IPS-15b (cell line): ENCODE measurements at regions not wholly inside any gene's neighbourhood (a gene's known extent, or its start where the extent isn't known, plus 50 kb on each side); places are given as distances from the start of the nearest gene placed in this dataset.

Experiments used
- H3K27me3 ChIP-seq: one replicate; pipeline ENCODE4 v1.6.1; 2013; ENCODE audit warnings: low read length; ENCODE audit not compliant: control insufficient read depth, insufficient read depth
- H3K36me3 ChIP-seq: one replicate; pipeline ENCODE4 v1.6.1; 2013; ENCODE audit warnings: low read length; ENCODE audit not compliant: control insufficient read depth, insufficient read depth
- H3K4me1 ChIP-seq: one replicate; pipeline ENCODE4 v1.6.1; 2013; ENCODE audit warnings: mild to moderate bottlenecking, low read length; ENCODE audit not compliant: control insufficient read depth, insufficient read depth
- H3K4me3 ChIP-seq: one replicate; pipeline ENCODE4 v1.5.1; 2013; ENCODE audit warnings: low read depth, low read length
- H3K9ac ChIP-seq: one replicate; pipeline ENCODE4 v1.6.1; 2013; ENCODE audit warnings: low read depth, mild to moderate bottlenecking, low read length
- H3K9me3 ChIP-seq: one replicate; pipeline ENCODE4 v1.6.1; 2013; ENCODE audit warnings: mild to moderate bottlenecking, low read length; ENCODE audit not compliant: control insufficient read depth, insufficient read depth

DNA sequence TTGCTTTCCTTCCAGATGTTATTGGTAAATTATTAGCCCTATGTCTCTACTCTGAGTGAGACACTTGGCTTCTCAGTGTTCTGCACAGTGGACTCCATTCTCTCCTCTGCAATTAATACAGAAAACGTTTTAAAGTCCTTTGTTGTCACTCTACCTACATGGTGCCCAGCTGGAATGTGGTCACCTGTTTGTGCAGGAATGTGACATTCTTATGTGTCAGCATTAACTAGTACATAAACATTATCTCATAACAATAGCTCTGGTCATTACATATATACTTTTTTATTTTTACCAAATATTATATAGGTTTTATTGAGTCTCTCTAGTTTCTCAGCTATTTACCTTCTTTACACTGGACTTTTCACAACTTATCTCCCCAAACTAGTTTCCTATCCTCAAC, 147.0 kb upstream of the KCNMB2 start:
- Histone ChIP-seq H3K27me3 (no peaks in the 10 kb centered on the region), H3K9me3 (no peaks in the 10 kb centered on the region), H3K36me3 (no peaks in the 10 kb centered on the region), H3K9ac (no peak overlapping the region), H3K4me3 (no peak overlapping the region), H3K4me1 (no peaks in the 10 kb centered on the region)

DNA sequence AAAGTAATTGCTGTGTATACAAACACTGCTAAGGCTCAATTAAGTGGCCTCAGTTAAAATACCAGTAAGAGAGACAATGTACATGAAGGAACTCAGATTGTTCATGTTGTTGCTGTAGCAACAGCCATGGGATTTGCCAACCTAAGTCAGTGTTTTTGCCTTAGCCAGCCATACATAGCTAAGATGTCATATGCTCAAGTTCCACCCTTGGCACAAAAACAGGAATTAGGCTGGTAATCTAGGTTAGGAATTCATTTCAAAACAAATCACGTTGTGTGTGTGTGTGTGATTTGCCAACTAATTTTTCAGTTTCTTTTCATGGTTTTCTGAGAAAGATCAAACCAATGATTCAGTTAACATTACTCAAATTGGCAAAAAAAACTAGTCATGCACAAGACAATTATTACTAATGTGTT, 143.7 kb upstream of the KCNMB2 start:
- no peak overlapping the region for H3K4me3 ChIP-seq
- H3K36me3 ChIP-seq = no peaks in the 10 kb centered on the region
- no peaks in the 10 kb centered on the region for H3K27me3 ChIP-seq
- no peak overlapping the region for H3K9ac ChIP-seq
- H3K9me3 ChIP-seq = no peaks in the 10 kb centered on the region
- no peaks in the 10 kb centered on the region for H3K4me1 ChIP-seq

DNA sequence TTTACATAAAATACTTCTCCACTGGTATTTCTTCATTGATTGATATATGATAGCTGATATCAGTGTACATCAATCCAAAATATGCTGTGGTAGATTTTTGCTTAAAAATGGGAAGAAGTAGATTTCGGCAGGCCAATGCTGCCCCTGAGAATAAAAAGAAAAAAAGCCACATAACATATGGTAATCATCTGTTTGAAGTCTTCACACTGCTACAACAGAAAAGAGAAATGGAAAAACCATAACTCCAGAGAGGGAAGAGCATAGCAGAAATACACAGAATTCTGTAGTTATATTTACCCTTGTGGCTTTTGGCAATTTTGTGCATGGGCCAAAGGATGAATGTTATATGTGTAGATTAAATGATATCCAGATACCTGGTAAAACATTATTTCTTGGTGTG, 143.1 kb upstream of the KCNMB2 start:
- Histone ChIP-seq H3K9ac (no peak overlapping the region), H3K9me3 (no peaks in the 10 kb centered on the region), H3K27me3 (no peaks in the 10 kb centered on the region), H3K4me1 (no peaks in the 10 kb centered on the region), H3K36me3 (no peaks in the 10 kb centered on the region), H3K4me3 (no peak overlapping the region)

GRCh38 chr3:178393824-178394223, 142.4 kb upstream of the KCNMB2 start:
- no peak overlapping the region for H3K9ac ChIP-seq
- H3K9me3 ChIP-seq = no peaks in the 10 kb centered on the region
- H3K27me3 ChIP-seq = no peaks in the 10 kb centered on the region
- no peak overlapping the region for H3K4me3 ChIP-seq
- H3K4me1 ChIP-seq = no peaks in the 10 kb centered on the region
- no peaks in the 10 kb centered on the region for H3K36me3 ChIP-seq

DNA sequence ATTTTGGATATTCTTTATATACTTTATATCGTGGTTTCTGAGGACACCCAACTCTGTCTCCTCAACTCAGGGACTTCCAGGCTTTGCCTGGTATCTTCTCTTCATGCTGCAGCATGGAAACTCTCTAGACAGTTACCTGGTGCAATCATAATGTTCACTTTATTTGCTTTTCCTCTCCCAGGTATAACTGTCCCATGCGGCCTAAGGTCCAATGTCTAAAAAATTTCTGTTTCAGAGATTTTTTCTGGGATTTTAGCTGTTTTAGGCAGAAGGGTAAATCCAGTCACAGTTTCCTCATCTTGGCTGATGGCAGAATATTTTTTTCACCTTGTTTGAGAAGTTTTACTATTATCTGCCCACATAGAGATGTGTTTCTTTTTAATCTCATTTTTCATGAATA, 139.9 kb upstream of the KCNMB2 start:
- no peaks in the 10 kb centered on the region for H3K9me3 ChIP-seq
- no peak overlapping the region for H3K9ac ChIP-seq

GRCh38 chr3:178397202-178397601, 139.0 kb upstream of the KCNMB2 start:
- Histone ChIP-seq H3K9ac (no peak overlapping the region), H3K36me3 (no peaks in the 10 kb centered on the region), H3K27me3 (no peaks in the 10 kb centered on the region), H3K4me1 (no peaks in the 10 kb centered on the region), H3K4me3 (no peak overlapping the region), H3K9me3 (no peaks in the 10 kb centered on the region)

More for the DNA sequence above, 139.9 kb upstream of the KCNMB2 start:
- Histone ChIP-seq H3K4me1 (no peaks in the 10 kb centered on the region), H3K27me3 (no peaks in the 10 kb centered on the region), H3K4me3 (no peak overlapping the region), H3K36me3 (no peaks in the 10 kb centered on the region)

DNA sequence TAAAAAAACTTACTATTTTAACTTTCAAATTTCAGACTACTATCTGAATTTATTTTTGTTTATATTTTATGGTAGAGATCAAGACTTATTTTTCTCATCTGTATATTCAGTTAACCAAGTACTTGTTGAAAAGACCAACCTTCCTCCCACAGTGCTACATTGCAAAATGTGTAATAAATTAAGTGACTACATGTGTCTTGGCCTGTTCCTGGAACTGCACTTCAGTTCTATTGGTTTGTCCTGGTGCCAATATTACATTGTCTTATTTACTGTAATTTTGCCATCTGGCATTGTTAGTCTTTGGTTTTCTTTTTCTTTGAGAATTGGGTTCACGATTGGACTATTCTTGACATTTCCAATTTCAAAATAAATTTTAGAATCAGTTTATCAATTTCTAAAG, 138.4 kb upstream of the KCNMB2 start:
- Histone ChIP-seq H3K27me3 (no peaks in the 10 kb centered on the region), H3K9me3 (no peaks in the 10 kb centered on the region), H3K9ac (no peak overlapping the region), H3K4me1 (no peaks in the 10 kb centered on the region), H3K36me3 (no peaks in the 10 kb centered on the region), H3K4me3 (no peak overlapping the region)

DNA sequence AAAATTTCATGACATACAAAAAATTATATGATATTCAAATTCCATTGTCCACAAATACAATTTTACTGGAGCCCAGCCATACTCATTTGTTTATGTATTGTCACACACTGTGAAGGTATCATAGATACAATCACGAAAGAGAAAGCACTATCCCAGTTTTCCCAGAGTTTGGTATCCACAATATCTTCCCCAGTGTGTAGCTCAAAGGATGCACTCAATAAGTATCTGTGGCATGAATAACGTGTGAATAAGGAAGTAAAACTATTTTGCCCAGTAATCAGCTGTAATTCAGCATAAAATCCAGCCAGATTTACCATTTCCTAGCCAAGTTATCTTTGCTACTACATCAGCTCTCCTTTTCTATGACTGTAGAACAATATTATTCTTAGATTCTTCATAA, 131.3 kb upstream of the KCNMB2 start:
- H3K9ac ChIP-seq = no peak overlapping the region
- H3K27me3 ChIP-seq = no peaks in the 10 kb centered on the region
- H3K36me3 ChIP-seq = no peaks in the 10 kb centered on the region
- no peaks in the 10 kb centered on the region for H3K4me1 ChIP-seq
- H3K9me3 ChIP-seq = no peaks in the 10 kb centered on the region
- H3K4me3 ChIP-seq = no peak overlapping the region

DNA sequence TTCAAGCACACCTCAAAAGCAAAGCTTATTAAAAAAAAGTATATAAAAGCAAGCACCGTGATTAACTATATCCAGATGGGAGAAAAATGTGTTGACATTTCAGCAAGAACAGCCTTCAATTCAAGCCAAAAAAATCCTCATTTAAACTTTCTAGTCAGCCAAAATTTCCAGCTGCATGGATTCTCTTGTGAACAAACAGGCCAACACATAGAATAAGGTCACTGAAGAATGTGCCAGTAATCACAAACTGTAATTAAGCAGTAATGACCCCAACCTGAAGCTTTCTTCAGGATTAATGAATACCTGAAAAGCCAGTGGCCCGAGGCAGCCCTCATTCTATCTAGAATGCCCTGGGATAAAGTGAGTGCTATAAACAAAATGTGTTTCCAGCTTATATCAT, 130.7 kb upstream of the KCNMB2 start:
- Histone ChIP-seq H3K4me1 (no peaks in the 10 kb centered on the region), H3K9me3 (no peaks in the 10 kb centered on the region), H3K27me3 (no peaks in the 10 kb centered on the region), H3K36me3 (no peaks in the 10 kb centered on the region), H3K4me3 (no peak overlapping the region), H3K9ac (no peak overlapping the region)

DNA sequence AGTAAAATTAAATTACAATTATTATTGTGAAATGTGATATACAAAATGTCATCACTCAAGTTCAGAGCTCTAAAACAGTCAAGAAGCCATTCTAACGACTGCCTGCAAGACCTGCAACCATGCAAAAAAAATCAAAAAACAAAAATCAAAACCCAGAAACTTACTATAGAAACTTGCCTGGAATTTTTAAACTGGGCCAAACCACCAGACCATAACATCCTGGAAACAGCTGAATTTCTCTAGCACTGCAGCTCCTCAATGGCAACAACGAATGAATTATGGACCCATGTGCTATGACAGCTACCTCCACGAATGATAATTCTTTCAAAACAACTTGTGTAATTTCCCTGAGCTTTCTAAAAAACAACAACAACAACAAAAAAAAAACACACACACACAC, 130.0 kb upstream of the KCNMB2 start:
- no peak overlapping the region for H3K9ac ChIP-seq
- no peaks in the 10 kb centered on the region for H3K4me1 ChIP-seq
- no peaks in the 10 kb centered on the region for H3K9me3 ChIP-seq
- no peak overlapping the region for H3K4me3 ChIP-seq
- no peaks in the 10 kb centered on the region for H3K36me3 ChIP-seq
- no peaks in the 10 kb centered on the region for H3K27me3 ChIP-seq

- no peaks in the 10 kb centered on the region for H3K4me1 ChIP-seq
- no peak overlapping the region for H3K9ac ChIP-seq
- H3K36me3 ChIP-seq = no peaks in the 10 kb centered on the region
- H3K27me3 ChIP-seq = no peaks in the 10 kb centered on the region
- no peak overlapping the region for H3K4me3 ChIP-seq
- H3K9me3 ChIP-seq = no peaks in the 10 kb centered on the region
Observed at GRCh38 chr3:178415384-178415783, 120.9 kb upstream of the KCNMB2 start.

DNA sequence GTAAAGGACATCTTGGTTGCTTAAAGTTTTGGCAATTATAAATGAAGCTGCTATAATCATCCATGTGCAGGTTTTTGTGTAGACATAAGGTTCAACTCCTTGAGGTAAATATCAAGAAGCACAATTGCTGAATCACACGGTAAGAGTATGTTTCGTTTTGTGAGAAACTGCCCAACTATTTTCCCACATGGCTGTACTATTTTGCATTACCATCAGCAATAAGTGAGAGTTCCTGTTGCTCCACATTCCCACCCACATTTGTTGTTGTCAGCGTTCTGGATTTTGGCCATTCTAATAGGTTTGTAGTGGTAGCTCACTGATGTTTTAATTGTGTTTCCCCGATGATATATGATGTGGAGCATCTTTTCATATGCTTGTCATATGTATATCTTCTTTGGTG, 118.5 kb upstream of the KCNMB2 start:
- Histone ChIP-seq H3K36me3 (no peaks in the 10 kb centered on the region), H3K4me3 (no peak overlapping the region), H3K4me1 (no peaks in the 10 kb centered on the region), H3K9me3 (no peaks in the 10 kb centered on the region), H3K9ac (no peak overlapping the region), H3K27me3 (no peaks in the 10 kb centered on the region)

- no peaks in the 10 kb centered on the region for H3K36me3 ChIP-seq
- H3K27me3 ChIP-seq = no peaks in the 10 kb centered on the region
- no peaks in the 10 kb centered on the region for H3K9me3 ChIP-seq
- no peak overlapping the region for H3K9ac ChIP-seq
- H3K4me1 ChIP-seq = no peaks in the 10 kb centered on the region
- H3K4me3 ChIP-seq = no peak overlapping the region
Observed at GRCh38 chr3:178419071-178419470, 117.2 kb upstream of the KCNMB2 start.
